ENCODE measurements at regions not wholly inside any gene's neighbourhood (a gene's known extent, or its start where the extent isn't known, plus 50 kb on each side); places are given as distances from the start of the nearest gene placed in this dataset.

GRCh38 chr1:218171302-218171893 is 113.7 kb upstream of the RRP15 start:
- TF ChIP-seq CTCF (IDR thresholded peaks at IDR 0.05; ENCODE audit: insufficient read depth, low read length, missing control alignments): peak; percentile 52
- H3K4me3 ChIP-seq (ENCODE audit: low read depth, low read length): no peak overlapping the region
- DNase-seq (ENCODE audit: low read depth, low spot score): no peak
- ChIA-PET CTCF (interaction anchor here (1.0 to 1.7 kb wide), 5 partner anchors 12 to 1422 kb away, joined by 3 to 4 read pairs (median 3); no protein-coding TSS in a partner anchor), POLR2A (no interaction called here)

GRCh38 chr1:218182455-218182854 is 102.6 kb upstream of the RRP15 start:
- DNase-seq (ENCODE audit: low read depth, low spot score): no peak
- H3K4me3 ChIP-seq (ENCODE audit: low read depth, low read length): no peak overlapping the region
- ChIA-PET CTCF (no interaction called here), POLR2A (no interaction called here)
- no peak for TF ChIP-seq CTCF (IDR thresholded peaks at IDR 0.05; ENCODE audit: insufficient read depth, low read length, missing control alignments)

- no peak for TF ChIP-seq CTCF (IDR thresholded peaks at IDR 0.05; ENCODE audit: insufficient read depth, low read length, missing control alignments)
- no peak overlapping the region for H3K4me3 ChIP-seq (ENCODE audit: low read depth, low read length)
- ChIA-PET POLR2A (no interaction called here), CTCF (interaction anchor here (1.7 kb wide), 1 partner anchor 16 kb away, joined by 4 read pairs; no protein-coding TSS in a partner anchor)
- DNase-seq (ENCODE audit: low read depth, low spot score): no peak
These were observed 84.1 kb upstream of the RRP15 start for GRCh38 chr1:218200979-218201378.

GRCh38 chr1:218201601-218202000 is 83.5 kb upstream of the RRP15 start:
- ChIA-PET CTCF (interaction anchor here (1.7 kb wide), 1 partner anchor 17 kb away, joined by 4 read pairs; no protein-coding TSS in a partner anchor), POLR2A (no interaction called here)
- no peak for TF ChIP-seq CTCF (IDR thresholded peaks at IDR 0.05; ENCODE audit: insufficient read depth, low read length, missing control alignments)

GRCh38 chr1:218205721-218206120 is 79.4 kb upstream of the RRP15 start:
- DNase-seq (ENCODE audit: low read depth, low spot score): no peak
- ChIA-PET POLR2A (no interaction called here), CTCF (no interaction called here)
- no peak overlapping the region for H3K4me3 ChIP-seq (ENCODE audit: low read depth, low read length)
- TF ChIP-seq CTCF (IDR thresholded peaks at IDR 0.05; ENCODE audit: insufficient read depth, low read length, missing control alignments): no peak

More at GRCh38 chr1:218201601-218202000, 83.5 kb upstream of the RRP15 start:
- no peak for DNase-seq (ENCODE audit: low read depth, low spot score)
- no peak overlapping the region for H3K4me3 ChIP-seq (ENCODE audit: low read depth, low read length)

GRCh38 chr1:218207194-218207593 is 77.9 kb upstream of the RRP15 start:
- ChIA-PET CTCF (no interaction called here), POLR2A (no interaction called here)
- H3K4me3 ChIP-seq (ENCODE audit: low read depth, low read length): no peak overlapping the region
- DNase-seq (ENCODE audit: low read depth, low spot score): no peak
- no peak for TF ChIP-seq CTCF (IDR thresholded peaks at IDR 0.05; ENCODE audit: insufficient read depth, low read length, missing control alignments)

All from AG04449 (cell line).